ENCODE measurements at regions not wholly inside any gene's neighbourhood (a gene's known extent, or its start where the extent isn't known, plus 50 kb on each side); places are given as distances from the start of the nearest gene placed in this dataset.

- H3K4me3 Mint-ChIP-seq = no peak overlapping the region
- Histone ChIP-seq H3T11ph (ENCODE audit: low read length) (no peak overlapping the region), H2AK5ac (ENCODE audit: insufficient read length, low read length) (no peak overlapping the region), H3K4me1 (ENCODE audit: insufficient read depth, low read length) (no peaks in the 10 kb centered on the region), H3K23me2 (ENCODE audit: insufficient read length, low read depth, low read length, poor library complexity, severe bottlenecking) (no peaks in the 10 kb centered on the region), H2BK20ac (ENCODE audit: low read depth, low read length, poor library complexity, severe bottlenecking) (peak overlapping the region; percentile 26), H3K27ac (ENCODE audit: insufficient read length, low read depth, low read length) (no peak overlapping the region), H2BK15ac (ENCODE audit: low read depth, low read length) (no peak overlapping the region), H4K8ac (replicated peaks; ENCODE audit: insufficient read length, low read depth, low read length) (no peak overlapping the region), H3K79me1 (ENCODE audit: insufficient read depth, low read depth, low read length, poor library complexity, severe bottlenecking) (no peaks in the 10 kb centered on the region), H3K4me2 (ENCODE audit: insufficient read depth, insufficient read length, low read length) (no peak overlapping the region), H4K91ac (ENCODE audit: insufficient read length, low read depth, low read length) (no peak overlapping the region), H4K5ac (ENCODE audit: insufficient read length, low read depth, low read length) (no peak overlapping the region), H3K23ac (ENCODE audit: insufficient read length, low read depth, low read length) (no peak overlapping the region), H3K9me3 (ENCODE audit: control insufficient read depth, low read depth, low read length) (no peaks in the 10 kb centered on the region), H2BK12ac (ENCODE audit: insufficient read length, low read depth, low read length) (no peak overlapping the region), H3K9ac (ENCODE audit: extremely low read depth, insufficient read length, low read length) (no peak overlapping the region), H2BK5ac (ENCODE audit: insufficient read length, low read length) (no peak overlapping the region), H4K20me1 (ENCODE audit: control insufficient read depth, insufficient read depth, insufficient read length) (no peaks in the 10 kb centered on the region), H3K14ac (ENCODE audit: insufficient read depth, low read length) (no peak overlapping the region), H3K79me2 (ENCODE audit: insufficient read depth, low read length) (no peaks in the 10 kb centered on the region), H3K4ac (ENCODE audit: low read depth, low read length) (no peak overlapping the region), H2BK120ac (ENCODE audit: low read depth, low read length, poor library complexity, severe bottlenecking) (no peak overlapping the region), H2AFZ (ENCODE audit: low read length) (no peak overlapping the region), H3K56ac (ENCODE audit: insufficient read length, low read depth, low read length) (no peak overlapping the region), H3K18ac (ENCODE audit: insufficient read length, low read depth, low read length) (no peak overlapping the region), H3K27me3 (ENCODE audit: insufficient read depth, low read length) (no peaks in the 10 kb centered on the region)
- H3K4me1 Mint-ChIP-seq = no peaks in the 10 kb centered on the region
- H3K27ac Mint-ChIP-seq = no peak overlapping the region
- no peak for DNase-seq
- H3K9me3 Mint-ChIP-seq = peaks cover 14 to 22% of the 10 kb centered on the region in 2 experiments
- no peak for TF ChIP-seq CTCF (conservative IDR thresholded peaks at IDR 0.05)
- H3K36me3 Mint-ChIP-seq (ENCODE audit: insufficient read depth in 1 of 3, low read depth in 3 of 3) = peaks cover 0 to 11% (median 4%) of the 10 kb centered on the region in 3 experiments; a peak in 4 of 7 replicates
- no CpG with 5 or more reads among the region's 5 CpGs for WGBS (ENCODE audit: extremely low coverage, insufficient read length, low lambda C conversion rate)
- peaks cover 4% of the 10 kb centered on the region for H3K27me3 Mint-ChIP-seq (ENCODE audit: low read depth)
Observed at GRCh38 chr10:131500892-131501291, 189.4 kb upstream of the TCERG1L start.
